Motor neuron (in vitro differentiated cells): ENCODE measurements at regions not wholly inside any gene's neighbourhood (a gene's known extent, or its start where the extent isn't known, plus 50 kb on each side); places are given as distances from the start of the nearest gene placed in this dataset.

Source experiments
- ATAC-seq, 8 experiments: fragments of 200-7000 bp; cut with Tn5 transposase; replicated peaks in 6 of 8; 2 replicates each; pipeline ENCODE4 v1.8.0; 2021; ENCODE audit warnings: mild to moderate bottlenecking in 8 of 8, moderate library complexity in 8 of 8
- H3K27ac ChIP-seq, 2 donors: fragments of 250-450 bp; sonication (Bioruptor Pico); 2 replicates each; pipeline ENCODE4 v1.9.0; 2021; ENCODE audit warnings: antibody characterized with exemption in 2 of 2, mild to moderate bottlenecking in 2 of 2, moderate library complexity in 1 of 2
- H3K4me1 ChIP-seq, 2 donors: fragments of 250-450 bp; sonication (Bioruptor Pico); replicated peaks in 1 of 2; 2 replicates each; pipeline ENCODE4 v1.6.1; 2021; ENCODE audit warnings: antibody characterized with exemption in 2 of 2, mild to moderate bottlenecking in 2 of 2, moderate library complexity in 1 of 2
- H3K4me3 ChIP-seq, 5 donors: fragments of 250-450 bp; sonication (Bioruptor Pico); 2 replicates each; pipeline ENCODE4 v1.9.0; 2021; ENCODE audit warnings: antibody characterized with exemption in 5 of 5, mild to moderate bottlenecking in 5 of 5, moderate library complexity in 4 of 5
- WGBS, 10 experiments: fragments of 450-650 bp; shearing (Covaris generic); methylation state at CpG; one replicate each; pipeline ENCODE4 v1.0.0; 2022; 5-methylcytosine and 5-hydroxymethylcytosine counted together
- in situ Hi-C, 9 experiments: fragments of 400-800 bp; cut with MboI; loops; one replicate each; pipeline ENCODE4 v1.15.0; 2021; ENCODE audit warnings: low sequenced_read_pairs in 9 of 9, low pct_unique_long_range_greater_than_20kb in 2 of 9; ENCODE audit not compliant: unreplicated experiment in 9 of 9

DNA sequence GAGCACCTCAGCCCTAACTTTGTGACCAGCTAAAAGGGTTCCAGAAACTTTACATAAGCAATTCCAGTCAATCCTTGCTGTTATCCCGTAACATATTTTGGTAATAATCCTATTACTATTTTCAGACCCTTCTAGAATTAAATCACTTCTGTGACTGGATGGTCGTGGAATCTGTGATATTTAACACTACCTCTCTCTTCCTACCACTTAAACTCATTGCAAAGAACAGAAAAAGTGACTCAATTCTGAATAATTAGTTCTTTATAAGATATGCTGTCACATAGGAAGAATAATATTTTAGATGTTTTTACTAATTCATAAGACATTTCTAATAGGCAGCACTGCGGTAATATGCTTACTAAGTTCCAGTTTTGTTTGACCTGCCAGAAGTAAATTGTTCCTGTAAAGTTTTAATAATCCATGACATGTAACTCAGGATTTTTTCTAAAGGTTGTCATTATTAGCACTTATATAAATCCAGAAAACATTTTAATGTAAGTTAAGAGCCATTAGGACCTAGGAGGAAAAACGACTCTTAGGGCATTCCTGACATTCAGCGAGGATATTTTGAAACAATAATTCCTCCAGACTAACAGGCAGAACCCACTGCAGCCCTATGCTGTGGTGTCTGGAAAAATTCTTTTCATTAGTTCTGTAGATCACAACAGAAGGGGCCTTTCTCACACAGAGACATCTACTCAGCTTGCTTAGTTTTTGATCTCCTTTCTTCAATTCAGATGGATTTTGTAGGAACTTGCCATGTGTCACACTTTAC, 113.3 kb upstream of the MBNL1 start:
- H3K27ac ChIP-seq = no peak overlapping the region
- ATAC-seq = no peak
- no peak overlapping the region for H3K4me3 ChIP-seq
- WGBS, 10 experiments = 67 to 100% (median 82%) methylated on average over 1 to 5 of the region's 5 CpGs
- H3K4me1 ChIP-seq = no peaks in the 10 kb centered on the region
- in situ Hi-C loops = no loop called here

DNA sequence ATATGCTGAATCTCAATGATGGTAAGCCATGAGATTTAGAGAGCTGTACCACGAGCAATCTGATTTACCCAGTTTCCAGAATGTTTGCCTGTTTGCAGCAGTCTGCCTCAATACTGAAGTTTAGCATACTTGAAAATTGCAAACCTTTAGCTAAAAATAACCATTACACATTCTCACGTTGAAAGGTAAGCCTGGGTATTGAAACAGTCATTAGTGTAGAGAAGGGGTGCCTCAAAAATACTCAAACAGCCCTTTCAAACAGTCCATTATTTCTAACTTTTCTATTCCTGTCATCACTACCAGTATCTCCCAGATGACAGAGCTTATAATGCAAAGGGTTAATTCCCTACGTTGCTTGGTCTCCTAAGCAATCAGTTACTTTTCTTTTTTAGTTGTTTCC, 111.8 kb upstream of the MBNL1 start:
- in situ Hi-C loops = no loop called here
- 21 to 88% (median 58%) methylated on average over 1 to 3 of the region's 3 CpGs for WGBS, 10 experiments
- ATAC-seq = no peak

DNA sequence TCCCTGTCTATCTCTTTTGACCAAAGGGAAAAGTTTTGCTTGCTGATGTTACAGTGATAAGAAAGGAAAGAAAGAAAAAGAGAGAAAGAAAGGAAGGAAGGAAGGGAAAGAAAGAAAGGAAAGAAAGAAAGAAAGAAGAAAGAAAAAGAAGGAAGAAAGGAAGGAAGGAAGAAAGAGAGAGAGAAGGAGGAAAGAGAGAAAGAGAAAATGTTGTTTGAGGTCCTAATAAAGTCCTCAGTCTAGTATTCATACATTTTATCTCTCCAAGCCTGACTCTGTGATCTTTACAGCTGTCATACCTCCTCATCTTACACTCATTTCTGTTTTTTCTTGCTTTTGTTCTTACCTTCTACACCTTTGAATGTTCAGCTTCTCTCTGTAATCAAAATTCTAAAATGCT, 111.4 kb upstream of the MBNL1 start:
- no peak overlapping the region for H3K27ac ChIP-seq
- in situ Hi-C loops = no loop called here
- no peaks in the 10 kb centered on the region for H3K4me1 ChIP-seq
- no peak overlapping the region for H3K4me3 ChIP-seq
- no peak for ATAC-seq

More for the DNA sequence above, 111.8 kb upstream of the MBNL1 start:
- Histone ChIP-seq H3K4me3 (no peak overlapping the region), H3K4me1 (no peaks in the 10 kb centered on the region), H3K27ac (no peak overlapping the region)

DNA sequence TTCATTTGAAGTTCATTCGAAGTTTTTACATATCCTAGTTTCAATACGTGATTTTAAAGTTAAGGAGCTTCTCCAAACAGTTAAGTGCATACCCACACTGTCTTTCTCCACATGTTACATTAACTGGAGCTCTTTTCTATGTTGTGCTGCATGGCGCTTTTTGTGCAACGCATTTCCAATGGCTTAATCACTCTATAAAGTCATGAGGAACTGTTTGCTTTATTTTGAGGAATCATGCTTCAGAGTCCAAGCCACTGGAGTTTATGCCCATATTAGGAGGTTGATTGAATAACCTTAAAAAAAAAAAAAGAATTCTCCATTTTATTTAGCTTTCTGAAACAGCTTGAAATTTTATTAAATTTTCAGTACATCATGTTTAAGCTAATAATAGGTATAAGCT, 109.4 kb upstream of the MBNL1 start:
- H3K4me1 ChIP-seq = no peaks in the 10 kb centered on the region
- WGBS, 10 experiments = 54 to 100% (median 83%) methylated on average over 1 to 4 of the region's 4 CpGs
- peak in 2 of 8 experiments; percentile 40 to 76 for ATAC-seq
- in situ Hi-C loops = no loop called here
- H3K4me3 ChIP-seq = no peak overlapping the region
- no peak overlapping the region for H3K27ac ChIP-seq

DNA sequence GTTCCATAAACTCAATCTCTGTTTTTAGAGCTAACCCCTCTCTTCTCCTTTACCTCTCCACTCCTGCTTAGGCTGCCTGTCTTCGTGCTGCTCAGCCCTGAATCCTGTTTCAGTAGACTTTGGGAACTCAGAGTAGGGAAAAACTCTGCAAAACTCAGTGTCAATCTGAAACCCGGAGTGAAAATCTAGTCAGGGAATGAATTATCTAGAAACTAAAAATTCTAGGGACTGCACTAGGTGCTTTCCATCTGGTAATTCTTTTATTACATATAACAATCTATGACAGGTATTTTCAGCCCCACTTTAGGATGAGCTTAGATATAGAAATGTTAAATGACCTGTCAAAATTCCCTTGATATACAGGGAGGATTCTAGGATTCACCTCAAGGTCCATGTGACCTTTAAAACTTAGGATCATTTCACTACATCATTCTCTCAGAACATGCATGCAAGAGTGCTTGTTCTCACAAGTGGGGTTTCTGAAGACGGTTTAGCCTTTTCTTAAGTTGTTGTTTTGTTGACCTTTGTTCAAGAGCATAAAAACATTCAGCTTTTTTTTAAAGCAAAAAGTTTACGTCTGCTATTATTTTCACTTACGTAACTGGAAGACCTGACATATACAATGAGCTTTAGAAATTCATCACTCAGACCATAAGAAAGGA, 108.2 kb upstream of the MBNL1 start:
- no peak for ATAC-seq
- in situ Hi-C loops = no loop called here
- Histone ChIP-seq H3K4me1 (no peaks in the 10 kb centered on the region), H3K27ac (no peak overlapping the region), H3K4me3 (no peak overlapping the region)
- 55 to 96% (median 87%) methylated on average over 2 to 5 of the region's 5 CpGs; no CpG with 5 or more reads in 1 of the 10 experiments for WGBS, 10 experiments

DNA sequence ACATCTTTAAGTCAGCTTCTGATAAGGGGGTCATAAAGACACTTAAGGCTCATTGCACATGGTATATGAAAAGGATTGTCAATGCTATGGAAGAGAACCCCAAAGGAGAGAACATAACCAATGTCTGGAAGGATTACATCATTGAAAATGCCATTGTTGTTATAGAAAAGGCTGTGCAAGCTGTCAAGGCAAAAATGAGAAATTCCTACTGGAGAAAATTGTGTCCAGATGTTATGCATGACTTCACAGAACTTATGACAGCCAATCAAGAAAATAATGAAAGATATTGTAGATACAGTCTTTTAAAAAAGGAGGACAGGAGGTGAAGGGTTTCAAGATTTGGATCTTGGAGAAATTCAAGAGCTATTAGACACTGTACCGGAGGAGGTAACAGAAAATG, 96.3 kb upstream of the MBNL1 start:
- 38 to 100% (median 93%) methylated on average over 1 of the region's 1 CpG; no CpG with 5 or more reads in 1 of the 10 experiments for WGBS, 10 experiments
- H3K4me3 ChIP-seq = no peak overlapping the region
- in situ Hi-C loops = no loop called here
- H3K4me1 ChIP-seq = no peaks in the 10 kb centered on the region
- no peak overlapping the region for H3K27ac ChIP-seq
- no peak for ATAC-seq

DNA sequence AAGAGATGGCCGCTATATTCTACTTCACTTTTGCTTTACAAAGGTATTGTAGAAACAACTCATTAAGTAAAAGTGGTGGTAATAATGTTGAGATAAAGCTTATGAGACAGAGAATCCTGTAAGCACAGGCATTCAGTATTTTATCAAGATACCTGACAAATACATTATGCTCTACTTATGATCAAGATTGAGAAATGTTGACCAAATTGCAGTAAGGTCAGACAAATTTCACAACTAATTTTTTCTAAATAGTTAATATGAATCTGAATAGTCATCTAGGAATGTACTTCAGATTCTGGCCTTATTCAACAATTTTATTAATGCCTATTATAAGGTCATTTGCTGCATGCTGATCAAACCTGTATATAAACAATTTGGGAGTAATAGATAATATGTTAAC, 95.1 kb upstream of the MBNL1 start:
- H3K4me3 ChIP-seq = no peak overlapping the region
- ATAC-seq = no peak
- H3K4me1 ChIP-seq = no peaks in the 10 kb centered on the region
- H3K27ac ChIP-seq = no peak overlapping the region
- 50 to 100% (median 100%) methylated on average over 1 of the region's 1 CpG; no CpG with 5 or more reads in 2 of the 10 experiments for WGBS, 10 experiments
- in situ Hi-C loops = no loop called here

DNA sequence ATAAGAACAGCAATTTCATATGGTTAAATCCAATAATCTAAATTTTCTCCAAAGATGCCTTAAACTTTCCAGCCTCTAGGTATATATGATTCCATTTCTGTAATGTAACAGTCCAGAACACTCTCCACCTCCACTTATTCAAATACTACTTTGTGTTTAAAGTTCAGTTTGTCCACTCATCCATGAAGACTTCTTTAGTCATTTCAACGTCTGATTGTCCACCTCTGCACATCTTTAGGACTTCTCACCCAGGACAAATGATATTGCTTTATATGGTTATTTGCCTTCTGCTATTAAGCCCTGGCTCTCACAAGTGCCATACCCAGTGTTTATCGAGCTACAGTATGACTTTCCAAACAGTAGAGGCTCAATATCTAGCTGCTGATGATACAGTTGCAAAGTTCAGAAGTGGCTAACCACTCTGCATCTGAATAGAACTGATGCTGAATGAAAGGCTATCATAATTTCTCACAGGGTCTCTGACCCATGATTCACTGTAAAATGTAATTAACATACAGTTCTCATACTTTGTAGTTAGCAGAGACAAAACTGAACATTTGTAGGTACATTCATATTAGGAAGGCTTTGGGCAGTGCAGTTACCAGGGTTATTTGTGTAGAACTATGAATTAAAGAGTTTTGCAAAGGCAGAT, 93.7 kb upstream of the MBNL1 start:
- Histone ChIP-seq H3K4me1 (no peaks in the 10 kb centered on the region), H3K27ac (no peak overlapping the region), H3K4me3 (no peak overlapping the region)
- in situ Hi-C loops = loop anchor here in 1 of 9 experiments (25.0 kb wide), 1 partner anchor 287 kb away; no protein-coding TSS in a partner anchor
- peak in 3 of 8 experiments; percentile 70 to 81 (median 79) for ATAC-seq
- 43 to 79% (median 71%) methylated on average over 1 to 2 of the region's 2 CpGs; no CpG with 5 or more reads in 4 of the 10 experiments for WGBS, 10 experiments

DNA sequence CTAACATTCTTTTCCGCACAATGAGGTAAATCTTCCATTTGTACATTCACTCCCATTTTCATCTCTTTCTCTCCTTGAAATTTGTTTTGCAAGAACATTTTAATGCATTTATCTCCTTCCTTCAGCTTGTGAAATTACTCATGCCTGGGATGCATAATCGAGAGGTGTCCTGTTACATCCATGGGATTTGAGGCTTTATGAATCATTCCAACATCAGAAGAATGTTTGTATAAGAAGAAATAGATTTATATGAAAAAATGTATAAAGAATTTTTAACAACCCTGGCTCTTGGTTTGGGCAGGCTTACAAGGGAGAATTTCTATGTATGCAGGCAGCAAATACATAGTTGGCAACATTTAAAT, 93.2 kb upstream of the MBNL1 start:
- in situ Hi-C loops = loop anchor here in 1 of 9 experiments (25.0 kb wide), 1 partner anchor 287 kb away; no protein-coding TSS in a partner anchor
- Histone ChIP-seq H3K4me3 (no peak overlapping the region), H3K27ac (no peak overlapping the region), H3K4me1 (no peaks in the 10 kb centered on the region)
- WGBS, 10 experiments = 0 to 100% (median 83%) methylated on average over 1 to 2 of the region's 2 CpGs; no CpG with 5 or more reads in 1 of the 10 experiments
- peak in 3 of 8 experiments; percentile 92 to 94 (median 93) for ATAC-seq

DNA sequence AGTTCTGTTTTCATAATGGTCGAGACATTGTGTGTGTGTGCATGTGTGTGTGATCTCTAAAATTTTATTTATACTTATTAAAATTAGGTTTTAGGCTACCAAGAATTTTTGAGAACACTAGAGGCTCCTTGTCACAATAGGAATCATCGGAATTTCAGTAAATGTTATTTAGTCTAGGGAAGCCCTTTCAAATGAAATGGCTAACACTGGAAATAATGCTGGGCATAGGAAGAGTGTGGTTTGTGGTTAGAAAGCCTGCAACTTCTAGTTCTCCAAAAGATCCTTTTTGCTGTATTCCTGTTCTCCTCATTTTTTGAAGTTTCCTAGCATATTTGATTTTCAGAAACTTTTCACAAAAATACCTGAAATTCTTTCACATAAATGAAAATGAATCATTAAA, 92.5 kb upstream of the MBNL1 start:
- Histone ChIP-seq H3K27ac (no peak overlapping the region), H3K4me1 (no peaks in the 10 kb centered on the region), H3K4me3 (no peak overlapping the region)
- WGBS, 10 experiments = 25 to 94% (median 84%) methylated on average over 1 to 2 of the region's 2 CpGs; no CpG with 5 or more reads in 2 of the 10 experiments
- in situ Hi-C loops = loop anchor here in 1 of 9 experiments (25.0 kb wide), 1 partner anchor 286 kb away; no protein-coding TSS in a partner anchor
- no peak for ATAC-seq

DNA sequence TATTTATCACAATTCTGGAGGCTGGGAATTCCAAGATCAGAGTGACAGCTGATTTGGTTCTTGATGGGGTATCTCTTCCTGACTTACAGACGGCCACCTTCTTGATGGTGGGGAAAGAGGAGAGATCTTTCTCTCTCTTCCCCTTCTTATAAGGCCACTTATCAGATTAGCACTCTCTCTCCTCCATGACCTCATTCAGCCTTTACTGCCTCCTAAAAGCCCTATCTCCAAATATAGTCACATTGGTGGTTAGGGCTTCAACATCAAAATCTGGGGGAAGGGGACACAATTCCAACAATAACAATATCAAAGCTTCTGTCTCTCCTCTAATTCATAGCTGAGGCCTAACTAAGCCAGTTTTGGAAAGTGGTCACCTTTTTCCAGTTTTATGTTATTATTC, 91.7 kb upstream of the MBNL1 start:
- no peak overlapping the region for H3K27ac ChIP-seq
- ATAC-seq = no peak
- in situ Hi-C loops = loop anchor here in 1 of 9 experiments (25.0 kb wide), 1 partner anchor 285 kb away; no protein-coding TSS in a partner anchor

DNA sequence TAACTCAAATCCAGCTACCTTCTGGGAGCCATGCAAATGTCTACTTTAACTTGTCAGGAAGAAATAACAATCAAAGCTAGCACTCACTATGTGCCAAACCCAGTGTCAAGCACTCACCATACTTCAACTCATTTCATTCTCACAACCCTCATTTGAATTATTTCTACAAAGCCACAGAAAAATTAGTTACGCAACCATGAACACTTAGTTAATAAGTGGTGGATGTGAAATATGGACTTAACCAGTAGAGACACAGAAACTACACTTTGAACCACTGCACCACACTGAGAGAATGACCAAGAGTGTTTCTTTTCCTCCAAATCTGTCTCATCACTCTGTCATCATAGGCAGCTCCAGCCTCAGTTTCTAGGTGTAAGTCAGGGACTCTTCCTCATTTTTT, 91.0 kb upstream of the MBNL1 start:
- no peak for ATAC-seq
- Histone ChIP-seq H3K27ac (no peak overlapping the region), H3K4me3 (no peak overlapping the region), H3K4me1 (no peaks in the 10 kb centered on the region)
- in situ Hi-C loops = loop anchor here in 1 of 9 experiments (25.0 kb wide), 1 partner anchor 285 kb away; no protein-coding TSS in a partner anchor
- 75 to 100% (median 100%) methylated on average over 1 of the region's 1 CpG; no CpG with 5 or more reads in 3 of the 10 experiments for WGBS, 10 experiments

More for the DNA sequence above, 91.7 kb upstream of the MBNL1 start:
- Histone ChIP-seq H3K4me3 (no peak overlapping the region), H3K4me1 (no peaks in the 10 kb centered on the region)
- WGBS, 10 experiments = 40 to 100% (median 89%) methylated on average over 1 of the region's 1 CpG; no CpG with 5 or more reads in 3 of the 10 experiments

DNA sequence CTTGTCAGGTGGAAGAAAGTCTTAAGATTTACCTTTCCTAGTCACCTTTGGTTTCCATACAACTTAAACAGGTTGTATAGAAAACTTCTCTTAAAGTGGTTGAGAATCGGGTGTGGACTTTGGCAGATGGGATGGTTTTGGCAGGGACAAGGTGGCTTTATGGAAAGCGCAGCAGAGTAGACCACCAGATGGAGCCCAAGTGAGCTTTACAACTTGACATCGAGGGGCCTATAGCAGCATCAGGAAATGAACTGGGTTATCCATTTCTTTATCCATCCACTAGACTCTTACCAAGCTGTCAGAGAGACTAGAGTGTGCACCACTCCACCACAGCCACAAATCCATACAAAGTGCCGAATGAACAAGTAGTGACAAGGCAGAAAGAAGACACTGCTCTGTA, 85.3 kb upstream of the MBNL1 start:
- ATAC-seq = peak in 2 of 8 experiments; percentile 58 to 63
- H3K27ac ChIP-seq = no peak overlapping the region
- 60 to 100% (median 67%) methylated on average over 1 to 4 of the region's 4 CpGs; no CpG with 5 or more reads in 1 of the 10 experiments for WGBS, 10 experiments
- no peak overlapping the region for H3K4me3 ChIP-seq
- in situ Hi-C loops = loop anchor here in 1 of 9 experiments (25.0 kb wide), 1 partner anchor 279 kb away; no protein-coding TSS in a partner anchor
- no peaks in the 10 kb centered on the region for H3K4me1 ChIP-seq
